ENCODE measurements at regions not wholly inside any gene's neighbourhood (a gene's known extent, or its start where the extent isn't known, plus 50 kb on each side); places are given as distances from the start of the nearest gene placed in this dataset.

DNA sequence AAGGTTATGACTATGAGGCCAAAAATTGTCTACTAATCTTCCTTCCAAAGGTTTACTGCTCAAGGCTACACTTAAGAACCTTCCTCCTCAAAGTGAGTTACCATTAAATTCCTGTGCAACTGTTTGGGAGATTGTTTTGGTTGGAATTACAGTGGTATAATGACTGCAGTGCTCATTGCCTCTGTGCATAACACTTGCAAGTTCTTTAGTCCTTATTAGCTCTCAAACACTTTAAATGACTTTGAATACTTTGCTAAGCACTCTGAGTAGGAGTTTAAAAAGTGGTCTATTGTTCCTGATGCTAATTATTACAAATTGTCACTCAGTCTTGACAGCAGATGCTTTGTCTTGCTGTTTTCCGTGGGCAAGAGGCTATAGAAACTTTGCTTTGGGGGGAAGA, 422.8 kb upstream of the PABPC4L start:
- TF ChIP-seq, protein P1, sequence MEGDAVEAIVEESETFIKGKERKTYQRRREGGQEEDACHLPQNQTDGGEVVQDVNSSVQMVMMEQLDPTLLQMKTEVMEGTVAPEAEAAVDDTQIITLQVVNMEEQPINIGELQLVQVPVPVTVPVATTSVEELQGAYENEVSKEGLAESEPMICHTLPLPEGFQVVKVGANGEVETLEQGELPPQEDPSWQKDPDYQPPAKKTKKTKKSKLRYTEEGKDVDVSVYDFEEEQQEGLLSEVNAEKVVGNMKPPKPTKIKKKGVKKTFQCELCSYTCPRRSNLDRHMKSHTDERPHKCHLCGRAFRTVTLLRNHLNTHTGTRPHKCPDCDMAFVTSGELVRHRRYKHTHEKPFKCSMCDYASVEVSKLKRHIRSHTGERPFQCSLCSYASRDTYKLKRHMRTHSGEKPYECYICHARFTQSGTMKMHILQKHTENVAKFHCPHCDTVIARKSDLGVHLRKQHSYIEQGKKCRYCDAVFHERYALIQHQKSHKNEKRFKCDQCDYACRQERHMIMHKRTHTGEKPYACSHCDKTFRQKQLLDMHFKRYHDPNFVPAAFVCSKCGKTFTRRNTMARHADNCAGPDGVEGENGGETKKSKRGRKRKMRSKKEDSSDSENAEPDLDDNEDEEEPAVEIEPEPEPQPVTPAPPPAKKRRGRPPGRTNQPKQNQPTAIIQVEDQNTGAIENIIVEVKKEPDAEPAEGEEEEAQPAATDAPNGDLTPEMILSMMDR (conservative IDR thresholded peaks at IDR 0.05) = no peak
- TF ChIP-seq EZH2 (IDR thresholded peaks at IDR 0.05; ENCODE audit: low read depth) = no peak
